Caco-2 (cell line): ENCODE measurements at regions not wholly inside any gene's neighbourhood (a gene's known extent, or its start where the extent isn't known, plus 50 kb on each side); places are given as distances from the start of the nearest gene placed in this dataset.
"Not testable (repeated sequence)": the region's sequence is repeated elsewhere in the genome, so short reads cannot be mapped to it uniquely, and the experiment has no call there.

Experiments
- BruUV-seq: library from RNA; stranded (reverse); fragments of 400-500 nt; replicated peaks from 2 replicates; lab custom pipeline; 2021; lab: Mats Ljungman, UMichigan
- CTCF ChIA-PET: fragments of 300-600 bp; sonication (Branson Sonifier 250); formaldehyde crosslinking; loops from one replicate; lab custom pipeline; 2022; ENCODE audit warnings: antibody characterized with exemption; lab: Charles Lee
- POLR2A ChIA-PET: fragments of 300-600 bp; sonication (Branson Sonifier 250); formaldehyde crosslinking; loops from one replicate; lab custom pipeline; 2022; ENCODE audit warnings: antibody characterized with exemption; lab: Charles Lee
- DNase-seq, 2 experiments: peaks; one replicate each; pipeline versions ENCODE4 v3.0.0 to v3.0.0-alpha.2; 2020 to 2022
- H3K27me3 ChIP-seq: replicated peaks from 2 replicates; pipeline ENCODE4 v1.6.0; 2011; ENCODE audit warnings: low read length; ENCODE audit not compliant: control insufficient read depth, insufficient read depth
- H3K36me3 ChIP-seq: 2 replicates; pipeline ENCODE4 v1.5.1; 2011; ENCODE audit warnings: low read length; ENCODE audit not compliant: control insufficient read depth, insufficient read depth
- H3K4me1 ChIP-seq: fragments of 250-450 bp; sonication (Bioruptor Pico); 2 replicates; pipeline ENCODE4 v1.5.1; 2020; ENCODE audit warnings: mild to moderate bottlenecking
- H3K4me3 ChIP-seq: 2 replicates; pipeline ENCODE4 v1.5.1; 2011; ENCODE audit warnings: low read depth, mild to moderate bottlenecking, control low read depth, low read length
- H3K9me3 ChIP-seq: fragments of 250-450 bp; sonication (Bioruptor Pico); 2 replicates; pipeline ENCODE4 v1.5.1; 2020; ENCODE audit warnings: mild to moderate bottlenecking, moderate library complexity
- H3K27ac Mint-ChIP-seq: one replicate; pipeline ENCODE4 v1.8.0; 2022; ENCODE audit warnings: mixed read lengths; ENCODE audit not compliant: unreplicated experiment
- H3K27me3 Mint-ChIP-seq: one replicate; pipeline ENCODE4 v1.8.0; 2022; ENCODE audit warnings: mixed read lengths; ENCODE audit not compliant: insufficient read depth, unreplicated experiment
- H3K36me3 Mint-ChIP-seq: one replicate; pipeline ENCODE4 v1.8.0; 2022; ENCODE audit warnings: mild to moderate bottlenecking, mixed read lengths; ENCODE audit not compliant: insufficient read depth, unreplicated experiment
- H3K4me1 Mint-ChIP-seq: one replicate; pipeline ENCODE4 v1.8.0; 2022; ENCODE audit warnings: low read depth, mixed read lengths; ENCODE audit not compliant: unreplicated experiment
- H3K4me3 Mint-ChIP-seq: one replicate; pipeline ENCODE4 v1.8.0; 2022; ENCODE audit warnings: mild to moderate bottlenecking, moderate library complexity, mixed read lengths; ENCODE audit not compliant: unreplicated experiment
- H3K9me3 Mint-ChIP-seq: one replicate; pipeline ENCODE4 v1.8.0; 2022; ENCODE audit warnings: mixed read lengths; ENCODE audit not compliant: unreplicated experiment
- CTCF ChIP-seq, 2 experiments: fragments of 200-600 bp in 1 of 2; IDR thresholded peaks; 1 replicate in 1 of 2; 2 replicates in 1 of 2; pipeline versions ENCODE4 v1.5.1 to v1.8.0; 2011 to 2022; ENCODE audit warnings: antibody characterized with exemption in 1 of 2, control low read depth in 1 of 2, inconsistent platforms in 1 of 2, low read depth in 1 of 2, low read length in 1 of 2, mild to moderate bottlenecking in 1 of 2, moderate library complexity in 1 of 2; ENCODE audit not compliant: insufficient read depth in 1 of 2, severe bottlenecking in 1 of 2, unreplicated experiment in 1 of 2
- intact Hi-C: fragments of 100-400 bp; cut with micrococcal nuclease; formaldehyde crosslinking; loops from one replicate; pipeline ENCODE4 v1.10.0; 2022; ENCODE audit not compliant: unreplicated experiment

GRCh38 chr10:30704026-30704600 lies 74.6 kb upstream of the LYZL2 start:
- Histone ChIP-seq H3K9me3 (no peaks in the 10 kb centered on the region; the same call in 1 of the 2 replicates), H3K36me3 (no peaks in the 10 kb centered on the region), H3K4me1 (no peaks in the 10 kb centered on the region), H3K4me3 (no peak overlapping the region), H3K27me3 (no peaks in the 10 kb centered on the region; the same call in 1 of the 2 replicates)
- POLR2A ChIA-PET, result no interaction called here
- Mint-ChIP-seq H3K36me3 (no peaks in the 10 kb centered on the region), H3K4me1 (peaks cover 6% of the 10 kb centered on the region), H3K27me3 (peaks cover 25% of the 10 kb centered on the region), H3K27ac (no peak overlapping the region), H3K9me3 (no peaks in the 10 kb centered on the region), H3K4me3 (no peak overlapping the region)
- TF ChIP-seq CTCF (IDR thresholded peaks at IDR 0.05; ENCODE audit: insufficient read depth in 1 of 2, low read depth in 1 of 2, low read length in 1 of 2, severe bottlenecking in 1 of 2, unreplicated experiment in 1 of 2), result no peak
- no TSS peak for BruUV-seq
- intact Hi-C loops, result no loop called here
- no peak for DNase-seq
- CTCF ChIA-PET, result no interaction called here

- H3K36me3 Mint-ChIP-seq, H3K4me3 ChIP-seq, POLR2A ChIA-PET, intact Hi-C loops, BruUV-seq, H3K9me3 ChIP-seq, CTCF ChIA-PET, H3K27me3 ChIP-seq, DNase-seq, H3K27ac Mint-ChIP-seq, H3K9me3 Mint-ChIP-seq, H3K4me3 Mint-ChIP-seq, H3K36me3 ChIP-seq, H3K4me1 ChIP-seq, H3K4me1 Mint-ChIP-seq: not testable (repeated sequence)
- peaks cover 24% of the 10 kb centered on the region for H3K27me3 Mint-ChIP-seq
These were observed 73.9 kb upstream of the LYZL2 start for GRCh38 chr10:30703446-30703845.

GRCh38 chr10:30702860-30703259 lies 73.3 kb upstream of the LYZL2 start:
- Histone ChIP-seq H3K27me3 (no peaks in the 10 kb centered on the region; the same call in 1 of the 2 replicates), H3K4me3 (no peak overlapping the region), H3K4me1 (no peaks in the 10 kb centered on the region), H3K9me3 (no peaks in the 10 kb centered on the region; the same call in 1 of the 2 replicates), H3K36me3 (no peaks in the 10 kb centered on the region)
- no TSS peak for BruUV-seq
- no peak for DNase-seq
- Mint-ChIP-seq H3K27ac (no peak overlapping the region), H3K4me1 (peaks cover 6% of the 10 kb centered on the region), H3K27me3 (peaks cover 25% of the 10 kb centered on the region), H3K4me3 (no peak overlapping the region), H3K9me3 (no peaks in the 10 kb centered on the region), H3K36me3 (no peaks in the 10 kb centered on the region)
- intact Hi-C loops, result no loop called here
- ChIA-PET POLR2A (no interaction called here), CTCF (interaction anchor here (1.3 kb wide), 1 partner anchor 15 kb away, joined by 4 read pairs; no protein-coding TSS in a partner anchor)
- no peak for TF ChIP-seq CTCF (IDR thresholded peaks at IDR 0.05; ENCODE audit: insufficient read depth in 1 of 2, low read depth in 1 of 2, low read length in 1 of 2, severe bottlenecking in 1 of 2, unreplicated experiment in 1 of 2)
